Lung (tissue), 11 donors: ENCODE measurements at regions not wholly inside any gene's neighbourhood (a gene's known extent, or its start where the extent isn't known, plus 50 kb on each side); places are given as distances from the start of the nearest gene placed in this dataset.
"Not testable (repeated sequence)": the region's sequence is repeated elsewhere in the genome, so short reads cannot be mapped to it uniquely, and the experiment has no call there.

Experiments
- ATAC-seq: fragments of 200-7000 bp; cut with Tn5 transposase; one replicate; pipeline ENCODE4 v1.9.1; 2020; ENCODE audit warnings: moderate number of reproducible peaks; ENCODE audit not compliant: insufficient read depth, low FRiP score
- DNase-seq, 3 donors: peaks; one replicate each; pipeline ENCODE4 v3.0.0-alpha.2; 2013 to 2017
- H3K27ac ChIP-seq, 2 donors: one replicate each; pipeline ENCODE4 v1.5.1; 2013; ENCODE audit warnings: mild to moderate bottlenecking in 2 of 2, moderate library complexity in 2 of 2, control low read depth in 1 of 2, inconsistent platforms in 1 of 2, low read depth in 1 of 2, low read length in 1 of 2
- H3K27me3 ChIP-seq, 3 donors: one replicate each; pipeline ENCODE4 v1.5.1; 2013; ENCODE audit warnings: low read length in 2 of 3; ENCODE audit not compliant: control insufficient read depth in 3 of 3, insufficient read depth in 3 of 3
- H3K36me3 ChIP-seq, 4 donors: one replicate each; pipeline ENCODE4 v1.5.1; 2013; ENCODE audit warnings: low read length in 4 of 4, mild to moderate bottlenecking in 1 of 4, moderate library complexity in 1 of 4; ENCODE audit not compliant: control insufficient read depth in 4 of 4, insufficient read depth in 4 of 4
- H3K4me1 ChIP-seq, 5 donors: one replicate each; pipeline ENCODE4 v1.5.1; 2013; ENCODE audit warnings: low read length in 5 of 5, mild to moderate bottlenecking in 2 of 5, moderate library complexity in 1 of 5; ENCODE audit not compliant: control insufficient read depth in 5 of 5, insufficient read depth in 5 of 5
- H3K4me3 ChIP-seq: one replicate; pipeline ENCODE4 v1.5.1; 2013; ENCODE audit warnings: mild to moderate bottlenecking, control low read depth, moderate library complexity
- H3K9ac ChIP-seq, 2 donors: one replicate each; pipeline ENCODE4 v1.5.1; 2013; ENCODE audit warnings: low read length in 2 of 2, control low read depth in 1 of 2; ENCODE audit not compliant: insufficient read depth in 1 of 2
- H3K9me3 ChIP-seq, 4 donors: one replicate each; pipeline ENCODE4 v1.5.1; 2013; ENCODE audit warnings: low read length in 3 of 4, mild to moderate bottlenecking in 1 of 4, moderate library complexity in 1 of 4; ENCODE audit not compliant: control insufficient read depth in 4 of 4, insufficient read depth in 3 of 4
- WGBS, 2 donors: extraction: QIAGEN DNeasy Blood & Tissue Kit; methylation state at CpG; one replicate each; pipeline ENCODE4 v1.1.7; 2013; 5-methylcytosine and 5-hydroxymethylcytosine counted together
- TF ChIP-seq, protein P1 (sequence below): IDR thresholded peaks from 2 replicates; pipeline ENCODE4 v1.5.1; 2012; ENCODE audit warnings: mild to moderate bottlenecking; ENCODE audit errors: control extremely low read depth, extremely low read depth
- donor health status: control.
- donor health status: control.
- donor health status: Bipolar disorder and iron deficiency.
- donor health status: healthy.
- donor health status: DM: yes; HTN: yes; CAD: no.

DNA sequence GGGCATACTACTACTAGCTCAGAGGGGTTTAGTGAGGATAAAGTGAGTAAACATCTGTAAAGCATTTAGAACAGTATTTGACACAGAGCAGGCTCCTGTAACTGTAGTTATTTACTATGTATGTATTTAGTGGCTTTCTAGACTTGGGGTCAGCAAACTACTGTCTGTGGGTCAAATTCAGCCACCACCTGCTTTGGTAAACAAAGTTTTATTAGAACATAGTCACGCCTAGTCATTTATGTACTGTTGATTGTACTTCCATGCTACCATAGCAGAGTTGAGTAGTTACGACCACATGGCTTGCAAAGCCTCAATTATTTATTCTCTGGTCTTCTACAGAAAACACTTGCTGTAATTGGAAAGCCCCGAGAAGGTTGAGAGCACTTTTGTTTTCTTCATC lies 248.5 kb upstream of the PLPP4 start:
- no peak overlapping the region for H3K4me3 ChIP-seq
- TF ChIP-seq, protein P1, sequence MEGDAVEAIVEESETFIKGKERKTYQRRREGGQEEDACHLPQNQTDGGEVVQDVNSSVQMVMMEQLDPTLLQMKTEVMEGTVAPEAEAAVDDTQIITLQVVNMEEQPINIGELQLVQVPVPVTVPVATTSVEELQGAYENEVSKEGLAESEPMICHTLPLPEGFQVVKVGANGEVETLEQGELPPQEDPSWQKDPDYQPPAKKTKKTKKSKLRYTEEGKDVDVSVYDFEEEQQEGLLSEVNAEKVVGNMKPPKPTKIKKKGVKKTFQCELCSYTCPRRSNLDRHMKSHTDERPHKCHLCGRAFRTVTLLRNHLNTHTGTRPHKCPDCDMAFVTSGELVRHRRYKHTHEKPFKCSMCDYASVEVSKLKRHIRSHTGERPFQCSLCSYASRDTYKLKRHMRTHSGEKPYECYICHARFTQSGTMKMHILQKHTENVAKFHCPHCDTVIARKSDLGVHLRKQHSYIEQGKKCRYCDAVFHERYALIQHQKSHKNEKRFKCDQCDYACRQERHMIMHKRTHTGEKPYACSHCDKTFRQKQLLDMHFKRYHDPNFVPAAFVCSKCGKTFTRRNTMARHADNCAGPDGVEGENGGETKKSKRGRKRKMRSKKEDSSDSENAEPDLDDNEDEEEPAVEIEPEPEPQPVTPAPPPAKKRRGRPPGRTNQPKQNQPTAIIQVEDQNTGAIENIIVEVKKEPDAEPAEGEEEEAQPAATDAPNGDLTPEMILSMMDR: no peak

DNA sequence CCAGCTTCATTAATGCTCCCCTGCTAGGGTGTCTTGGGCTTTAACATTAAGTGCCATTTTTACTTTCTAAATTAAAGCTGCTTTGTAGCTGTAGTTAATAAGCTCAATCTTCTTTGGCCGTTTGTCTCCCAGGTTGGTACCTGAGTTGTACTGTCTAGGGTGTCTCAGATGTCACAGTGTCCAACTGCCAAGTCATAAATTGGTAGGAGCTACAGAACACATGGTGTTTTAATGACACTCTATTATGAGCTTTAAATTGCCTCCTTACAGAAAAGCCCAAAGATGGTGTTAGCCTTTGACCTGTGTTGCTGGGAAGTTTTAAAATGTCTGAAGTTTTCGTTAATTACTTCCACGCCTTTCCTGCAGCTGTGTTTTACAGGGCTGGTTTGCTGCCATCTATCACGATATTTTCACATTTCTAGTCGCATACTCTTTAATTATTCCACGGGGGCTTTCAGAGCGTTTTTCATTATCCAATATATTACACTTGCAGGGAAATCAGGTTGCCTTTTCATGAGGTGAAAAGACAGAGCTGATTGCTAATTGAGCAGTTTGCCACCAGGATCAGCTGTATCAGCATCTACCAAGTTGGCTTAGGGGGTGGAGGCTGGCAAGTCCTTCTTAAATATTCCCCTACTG lies 247.8 kb upstream of the PLPP4 start:
- Histone ChIP-seq H3K4me1 (no peaks in the 10 kb centered on the region), H3K4me3 (no peak overlapping the region), H3K9ac (no peak overlapping the region), H3K27ac (no peak overlapping the region), H3K9me3 (peaks cover 0 to 5% (median 0%) of the 10 kb centered on the region in 4 donors), H3K27me3 (no peaks in the 10 kb centered on the region), H3K36me3 (no peaks in the 10 kb centered on the region)
- ATAC-seq (no peak), DNase-seq (no peak)
- WGBS, 2 donors: 87 to 88% methylated on average over 7 of the region's 7 CpGs
- TF ChIP-seq, protein P1: no peak

More for the DNA sequence above, 248.5 kb upstream of the PLPP4 start:
- ATAC-seq: no peak
- Histone ChIP-seq H3K27me3 (no peaks in the 10 kb centered on the region), H3K9ac (no peak overlapping the region), H3K4me1 (no peaks in the 10 kb centered on the region), H3K27ac (no peak overlapping the region), H3K36me3 (no peaks in the 10 kb centered on the region), H3K9me3 (peaks cover 0 to 5% (median 0%) of the 10 kb centered on the region in 4 donors)
- no peak for DNase-seq
- 82 to 92% methylated on average over 3 of the region's 3 CpGs for WGBS, 2 donors

DNA sequence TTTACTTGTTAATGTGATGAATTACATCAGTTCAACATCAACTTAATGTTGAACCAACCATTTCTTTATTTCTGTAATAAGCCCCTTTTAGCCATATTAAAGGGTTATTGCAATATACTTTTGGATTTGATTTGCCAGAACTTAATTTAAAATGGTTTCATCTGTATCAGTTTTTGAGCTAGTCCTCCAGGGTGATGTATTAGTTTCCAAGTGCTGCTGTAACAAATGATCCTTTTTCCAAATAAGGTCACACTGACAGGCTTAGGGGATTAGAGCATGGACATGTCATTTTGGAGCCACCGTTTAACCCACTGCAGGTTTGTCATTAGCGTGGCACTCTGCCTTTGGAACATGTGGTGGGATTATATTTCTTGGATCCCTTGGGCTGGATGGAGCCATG lies 244.8 kb upstream of the PLPP4 start:
- DNase-seq (no peak), ATAC-seq (no peak)
- Histone ChIP-seq H3K27me3 (no peaks in the 10 kb centered on the region), H3K4me1 (no peaks in the 10 kb centered on the region), H3K4me3 (no peak overlapping the region), H3K36me3 (no peaks in the 10 kb centered on the region), H3K9me3 (peaks cover 0 to 3% (median 0%) of the 10 kb centered on the region in 4 donors), H3K9ac (no peak overlapping the region), H3K27ac (no peak overlapping the region)
- 94 to 97% methylated on average over 2 of the region's 2 CpGs for WGBS, 2 donors
- TF ChIP-seq, protein P1: no peak

DNA sequence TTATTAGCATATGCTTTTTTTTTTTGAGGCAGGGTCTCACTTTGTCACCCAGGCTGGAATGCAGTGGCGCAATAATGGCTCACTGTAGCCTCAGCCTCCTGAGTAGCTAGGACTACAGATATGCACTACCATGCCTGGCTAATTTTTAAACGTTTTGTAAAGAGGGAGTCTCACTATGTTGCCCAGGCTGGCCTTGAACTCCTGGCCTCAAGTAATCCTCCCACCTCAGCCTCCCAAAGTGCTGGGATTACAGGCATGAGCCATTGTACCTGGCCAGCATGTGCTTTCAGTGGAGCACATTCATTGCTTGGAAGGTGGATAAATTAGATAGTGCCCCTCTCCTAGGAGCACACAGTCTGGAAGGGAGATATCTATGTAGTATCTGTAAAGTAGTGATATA lies 243.7 kb upstream of the PLPP4 start:
- H3K4me1 ChIP-seq, H3K9ac ChIP-seq, H3K36me3 ChIP-seq, H3K4me3 ChIP-seq, ATAC-seq, DNase-seq, H3K27me3 ChIP-seq, H3K27ac ChIP-seq, H3K9me3 ChIP-seq: not testable (repeated sequence)
- WGBS, 2 donors: 83 to 90% methylated on average over 2 of the region's 2 CpGs
